ENCODE measurements at regions not wholly inside any gene's neighbourhood (a gene's known extent, or its start where the extent isn't known, plus 50 kb on each side); places are given as distances from the start of the nearest gene placed in this dataset.
"Not testable (repeated sequence)": the region's sequence is repeated elsewhere in the genome, so short reads cannot be mapped to it uniquely, and the experiment has no call there.

GRCh38 chr13:44312131-44312530, 61.5 kb upstream of the SERP2 start:
- no peak overlapping the region for H3K4me3 ChIP-seq (replicated peaks; ENCODE audit: low read depth, low read length)
- DNase-seq (ENCODE audit: low read depth): no peak
- TF ChIP-seq CTCF (IDR thresholded peaks at IDR 0.05; ENCODE audit: low read length, missing control alignments): no peak

- TF ChIP-seq CTCF (IDR thresholded peaks at IDR 0.05; ENCODE audit: low read length, missing control alignments): no peak
- peak; percentile 79 for DNase-seq (ENCODE audit: low read depth)
- H3K4me3 ChIP-seq (replicated peaks; ENCODE audit: low read depth, low read length): no peak overlapping the region
Measured at GRCh38 chr13:44312834-44313551, 60.6 kb upstream of the SERP2 start.

- no peak overlapping the region for H3K4me3 ChIP-seq (replicated peaks; ENCODE audit: low read depth, low read length)
- peak; percentile 63 for DNase-seq (ENCODE audit: low read depth)
- TF ChIP-seq CTCF (IDR thresholded peaks at IDR 0.05; ENCODE audit: low read length, missing control alignments): no peak
Measured at GRCh38 chr13:44313674-44314073, 60.0 kb upstream of the SERP2 start.

GRCh38 chr13:44314160-44314559, 59.5 kb upstream of the SERP2 start:
- not testable (repeated sequence) for DNase-seq (ENCODE audit: low read depth); H3K4me3 ChIP-seq (replicated peaks; ENCODE audit: low read depth, low read length)

GRCh38 chr13:44317752-44318151, 55.9 kb upstream of the SERP2 start:
- no peak for TF ChIP-seq CTCF (IDR thresholded peaks at IDR 0.05; ENCODE audit: low read length, missing control alignments)

GRCh38 chr13:44318161-44318560, 55.5 kb upstream of the SERP2 start:
- no peak overlapping the region for H3K4me3 ChIP-seq (replicated peaks; ENCODE audit: low read depth, low read length)
- no peak for DNase-seq (ENCODE audit: low read depth)
- no peak for TF ChIP-seq CTCF (IDR thresholded peaks at IDR 0.05; ENCODE audit: low read length, missing control alignments)

More at GRCh38 chr13:44317752-44318151, 55.9 kb upstream of the SERP2 start:
- H3K4me3 ChIP-seq (replicated peaks; ENCODE audit: low read depth, low read length): no peak overlapping the region
- DNase-seq (ENCODE audit: low read depth): no peak

GRCh38 chr13:44320611-44321010, 53.0 kb upstream of the SERP2 start:
- DNase-seq (ENCODE audit: low read depth): no peak
- no peak overlapping the region for H3K4me3 ChIP-seq (replicated peaks; ENCODE audit: low read depth, low read length)
- no peak for TF ChIP-seq CTCF (IDR thresholded peaks at IDR 0.05; ENCODE audit: low read length, missing control alignments)
